ENCODE measurements at regions not wholly inside any gene's neighbourhood (a gene's known extent, or its start where the extent isn't known, plus 50 kb on each side); places are given as distances from the start of the nearest gene placed in this dataset.

DNA sequence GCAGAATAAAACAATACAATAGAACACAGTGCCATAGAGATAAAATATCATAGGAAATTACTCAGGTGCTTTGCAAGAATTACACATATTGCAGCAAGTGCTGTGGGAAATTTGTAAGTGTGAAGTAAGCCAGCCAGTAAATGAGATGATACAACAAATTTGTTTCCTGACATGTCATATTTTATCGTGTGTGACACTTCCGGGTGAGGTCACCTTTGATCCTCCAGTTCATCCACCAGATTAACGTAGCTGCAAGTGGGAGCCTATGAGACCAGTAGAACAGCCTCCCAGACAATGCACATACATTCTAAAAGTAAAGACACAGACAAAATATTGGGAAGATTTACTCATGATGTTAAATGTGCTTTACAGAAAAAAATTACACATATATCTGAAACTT lies 72.2 kb downstream of the PRDM9 start:
- TF ChIP-seq, protein P1, sequence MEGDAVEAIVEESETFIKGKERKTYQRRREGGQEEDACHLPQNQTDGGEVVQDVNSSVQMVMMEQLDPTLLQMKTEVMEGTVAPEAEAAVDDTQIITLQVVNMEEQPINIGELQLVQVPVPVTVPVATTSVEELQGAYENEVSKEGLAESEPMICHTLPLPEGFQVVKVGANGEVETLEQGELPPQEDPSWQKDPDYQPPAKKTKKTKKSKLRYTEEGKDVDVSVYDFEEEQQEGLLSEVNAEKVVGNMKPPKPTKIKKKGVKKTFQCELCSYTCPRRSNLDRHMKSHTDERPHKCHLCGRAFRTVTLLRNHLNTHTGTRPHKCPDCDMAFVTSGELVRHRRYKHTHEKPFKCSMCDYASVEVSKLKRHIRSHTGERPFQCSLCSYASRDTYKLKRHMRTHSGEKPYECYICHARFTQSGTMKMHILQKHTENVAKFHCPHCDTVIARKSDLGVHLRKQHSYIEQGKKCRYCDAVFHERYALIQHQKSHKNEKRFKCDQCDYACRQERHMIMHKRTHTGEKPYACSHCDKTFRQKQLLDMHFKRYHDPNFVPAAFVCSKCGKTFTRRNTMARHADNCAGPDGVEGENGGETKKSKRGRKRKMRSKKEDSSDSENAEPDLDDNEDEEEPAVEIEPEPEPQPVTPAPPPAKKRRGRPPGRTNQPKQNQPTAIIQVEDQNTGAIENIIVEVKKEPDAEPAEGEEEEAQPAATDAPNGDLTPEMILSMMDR (optimal IDR thresholded peaks at IDR 0.05 in 1 of 3, IDR thresholded peaks at IDR 0.05 in 1 of 3, conservative IDR thresholded peaks at IDR 0.05 in 1 of 3; ENCODE audit: extremely low read depth in 1 of 3, insufficient read depth in 2 of 3, low read length in 3 of 3): no peak
- no peak for TF ChIP-seq EZH2 (IDR thresholded peaks at IDR 0.05; ENCODE audit: low read length)
- H3K4me1 ChIP-seq (ENCODE audit: control insufficient read depth, extremely low read depth, insufficient read depth, low read length): no peaks in the 10 kb centered on the region
- no peaks in the 10 kb centered on the region for H3K27me3 ChIP-seq (ENCODE audit: control insufficient read depth, extremely low read depth, insufficient read depth, low read length)
- H3K27ac ChIP-seq (ENCODE audit: control insufficient read depth, insufficient read depth, low read length): no peak overlapping the region
- H3K9me3 ChIP-seq (ENCODE audit: control insufficient read depth, low read depth, low read length): no peaks in the 10 kb centered on the region
- no peak overlapping the region for H3K4me2 ChIP-seq (ENCODE audit: control insufficient read depth, extremely low read depth, insufficient read depth, low read depth, low read length)
- no peaks in the 10 kb centered on the region for H3K36me3 ChIP-seq (ENCODE audit: control insufficient read depth in 2 of 2, extremely low read depth in 1 of 2, insufficient read depth in 2 of 2, low read length in 2 of 2)
- H3K9ac ChIP-seq (ENCODE audit: control insufficient read depth, extremely low read depth, insufficient read depth, low read length): no peak overlapping the region
- DNase-seq (ENCODE audit: low read depth, low spot score) (no peak), FAIRE-seq (no peak)
- H3K4me3 ChIP-seq (ENCODE audit: control insufficient read depth in 2 of 3, extremely low read depth in 1 of 3, insufficient read depth in 2 of 3, low read depth in 1 of 3, low read length in 3 of 3): no peak overlapping the region
- H2AFZ ChIP-seq (ENCODE audit: control insufficient read depth, low read length): no peak overlapping the region
- dilution Hi-C loops (cut with MboI; ENCODE audit: extremely low pct_ligation_motif_present, low sequenced_read_pairs): no loop called here
- no peaks in the 10 kb centered on the region for H3K79me2 ChIP-seq (ENCODE audit: control insufficient read depth, insufficient read depth, low read length)
- H4K20me1 ChIP-seq (ENCODE audit: control insufficient read depth, extremely low read depth, insufficient read depth, low read length): no peaks in the 10 kb centered on the region
- no peaks in the 10 kb centered on the region for H3K9me1 ChIP-seq (ENCODE audit: control insufficient read depth, extremely low read depth, insufficient read depth, low read length)

GRCh38 chr5:23583081-23583480 lies 75.7 kb downstream of the PRDM9 start:
- H4K20me1 ChIP-seq (ENCODE audit: control insufficient read depth, extremely low read depth, insufficient read depth, low read length): no peaks in the 10 kb centered on the region
- H3K4me3 ChIP-seq (ENCODE audit: control insufficient read depth in 2 of 3, extremely low read depth in 1 of 3, insufficient read depth in 2 of 3, low read depth in 1 of 3, low read length in 3 of 3): no peak overlapping the region
- no peak overlapping the region for H3K9ac ChIP-seq (ENCODE audit: control insufficient read depth, extremely low read depth, insufficient read depth, low read length)
- H3K79me2 ChIP-seq (ENCODE audit: control insufficient read depth, insufficient read depth, low read length): no peaks in the 10 kb centered on the region
- no peaks in the 10 kb centered on the region for H3K4me1 ChIP-seq (ENCODE audit: control insufficient read depth, extremely low read depth, insufficient read depth, low read length)
- no peaks in the 10 kb centered on the region for H3K9me1 ChIP-seq (ENCODE audit: control insufficient read depth, extremely low read depth, insufficient read depth, low read length)
- no peak overlapping the region for H2AFZ ChIP-seq (ENCODE audit: control insufficient read depth, low read length)
- dilution Hi-C loops (cut with MboI; ENCODE audit: extremely low pct_ligation_motif_present, low sequenced_read_pairs): no loop called here
- DNase-seq (ENCODE audit: low read depth, low spot score) (no peak), FAIRE-seq (no peak)
- H3K36me3 ChIP-seq (ENCODE audit: control insufficient read depth in 2 of 2, extremely low read depth in 1 of 2, insufficient read depth in 2 of 2, low read length in 2 of 2): no peaks in the 10 kb centered on the region
- no peak for TF ChIP-seq EZH2 (IDR thresholded peaks at IDR 0.05; ENCODE audit: low read length)
- TF ChIP-seq, protein P1 (optimal IDR thresholded peaks at IDR 0.05 in 1 of 3, IDR thresholded peaks at IDR 0.05 in 1 of 3, conservative IDR thresholded peaks at IDR 0.05 in 1 of 3; ENCODE audit: extremely low read depth in 1 of 3, insufficient read depth in 2 of 3, low read length in 3 of 3): no peak
- H3K27me3 ChIP-seq (ENCODE audit: control insufficient read depth, extremely low read depth, insufficient read depth, low read length): no peaks in the 10 kb centered on the region
- H3K9me3 ChIP-seq (ENCODE audit: control insufficient read depth, low read depth, low read length): no peaks in the 10 kb centered on the region
- no peak overlapping the region for H3K4me2 ChIP-seq (ENCODE audit: control insufficient read depth, extremely low read depth, insufficient read depth, low read depth, low read length)
- H3K27ac ChIP-seq (ENCODE audit: control insufficient read depth, insufficient read depth, low read length): no peak overlapping the region
